GM10266 (cell line): ENCODE measurements at regions not wholly inside any gene's neighbourhood (a gene's known extent, or its start where the extent isn't known, plus 50 kb on each side); places are given as distances from the start of the nearest gene placed in this dataset.

Experiments used
- DNase-seq: peaks from one replicate; pipeline ENCODE4 v3.0.0; 2012; ENCODE audit errors: extremely low spot score
- TF ChIP-seq, protein P1 (sequence below): IDR thresholded peaks from 2 replicates; pipeline ENCODE4 v1.5.1; 2012; ENCODE audit warnings: mild to moderate bottlenecking, low read depth; ENCODE audit not compliant: control insufficient read depth, insufficient read depth; ENCODE audit errors: missing control alignments

DNA sequence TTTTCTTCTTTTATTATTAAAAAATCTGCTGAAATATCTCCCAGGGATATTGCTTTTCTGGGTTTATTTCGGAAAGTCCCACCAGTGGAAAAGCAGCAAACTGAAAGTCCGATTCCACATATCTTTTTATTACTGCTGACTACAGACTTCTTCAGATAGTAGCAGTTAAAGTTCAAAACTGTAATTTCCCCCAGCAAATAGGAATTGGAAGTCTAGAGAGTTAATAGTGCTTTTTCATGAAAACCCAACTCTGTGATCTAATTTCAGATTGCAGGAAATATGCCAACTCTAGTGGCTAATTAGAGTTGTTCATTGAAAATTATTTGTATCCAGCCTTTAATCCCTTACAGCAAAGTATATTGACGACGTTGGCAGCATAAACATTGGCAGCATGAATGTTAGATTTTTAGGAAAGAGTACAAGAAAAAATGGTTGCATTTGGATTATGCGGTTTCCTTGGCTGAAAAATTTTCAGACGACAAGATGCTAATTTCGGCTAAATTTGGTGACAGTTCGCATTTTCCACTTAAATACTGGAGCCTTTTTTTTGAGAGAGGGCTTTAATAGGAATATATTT lies 472.9 kb upstream of the CBLB start:
- no peak for DNase-seq
- TF ChIP-seq, protein P1, sequence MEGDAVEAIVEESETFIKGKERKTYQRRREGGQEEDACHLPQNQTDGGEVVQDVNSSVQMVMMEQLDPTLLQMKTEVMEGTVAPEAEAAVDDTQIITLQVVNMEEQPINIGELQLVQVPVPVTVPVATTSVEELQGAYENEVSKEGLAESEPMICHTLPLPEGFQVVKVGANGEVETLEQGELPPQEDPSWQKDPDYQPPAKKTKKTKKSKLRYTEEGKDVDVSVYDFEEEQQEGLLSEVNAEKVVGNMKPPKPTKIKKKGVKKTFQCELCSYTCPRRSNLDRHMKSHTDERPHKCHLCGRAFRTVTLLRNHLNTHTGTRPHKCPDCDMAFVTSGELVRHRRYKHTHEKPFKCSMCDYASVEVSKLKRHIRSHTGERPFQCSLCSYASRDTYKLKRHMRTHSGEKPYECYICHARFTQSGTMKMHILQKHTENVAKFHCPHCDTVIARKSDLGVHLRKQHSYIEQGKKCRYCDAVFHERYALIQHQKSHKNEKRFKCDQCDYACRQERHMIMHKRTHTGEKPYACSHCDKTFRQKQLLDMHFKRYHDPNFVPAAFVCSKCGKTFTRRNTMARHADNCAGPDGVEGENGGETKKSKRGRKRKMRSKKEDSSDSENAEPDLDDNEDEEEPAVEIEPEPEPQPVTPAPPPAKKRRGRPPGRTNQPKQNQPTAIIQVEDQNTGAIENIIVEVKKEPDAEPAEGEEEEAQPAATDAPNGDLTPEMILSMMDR = no peak

DNA sequence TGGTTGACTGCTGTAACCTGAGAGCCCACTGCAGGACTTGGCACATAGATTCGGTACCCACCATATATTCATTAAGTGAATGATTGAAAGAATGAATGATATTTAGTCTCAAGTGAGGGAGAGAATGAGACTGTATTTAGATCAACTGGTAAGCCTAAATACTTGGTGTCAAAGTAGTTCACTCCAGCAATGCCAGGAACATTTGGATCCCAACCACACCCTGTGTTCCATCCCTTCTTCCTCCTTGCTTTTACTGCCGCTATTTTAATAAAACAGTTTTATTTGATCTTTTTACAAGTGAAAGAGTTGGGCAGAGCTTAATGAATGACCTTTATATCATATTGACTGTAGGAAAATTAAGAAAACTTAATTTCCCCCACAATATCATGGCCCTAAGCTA lies 473.6 kb upstream of the CBLB start:
- TF ChIP-seq, protein P1 = no peak
- no peak for DNase-seq

DNA sequence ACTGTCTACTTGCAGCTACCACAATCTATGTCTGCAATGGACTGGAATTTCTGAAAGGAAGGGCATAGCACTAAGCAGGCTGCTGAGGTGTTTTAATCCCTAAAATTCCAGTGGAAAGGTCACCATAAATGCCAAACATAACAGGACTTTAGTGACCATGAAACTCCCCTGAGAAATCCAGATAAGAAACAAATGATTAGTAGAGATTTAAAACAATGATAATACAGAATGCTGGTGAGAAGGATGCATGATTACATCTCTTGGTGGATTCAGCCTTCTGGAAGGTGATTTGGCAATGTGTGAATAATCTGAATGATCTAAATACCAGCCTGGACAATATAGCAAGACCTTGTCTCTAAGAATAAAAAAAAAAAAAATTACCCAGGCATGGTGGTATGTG lies 475.0 kb upstream of the CBLB start:
- no peak for DNase-seq
- TF ChIP-seq, protein P1 = no peak

DNA sequence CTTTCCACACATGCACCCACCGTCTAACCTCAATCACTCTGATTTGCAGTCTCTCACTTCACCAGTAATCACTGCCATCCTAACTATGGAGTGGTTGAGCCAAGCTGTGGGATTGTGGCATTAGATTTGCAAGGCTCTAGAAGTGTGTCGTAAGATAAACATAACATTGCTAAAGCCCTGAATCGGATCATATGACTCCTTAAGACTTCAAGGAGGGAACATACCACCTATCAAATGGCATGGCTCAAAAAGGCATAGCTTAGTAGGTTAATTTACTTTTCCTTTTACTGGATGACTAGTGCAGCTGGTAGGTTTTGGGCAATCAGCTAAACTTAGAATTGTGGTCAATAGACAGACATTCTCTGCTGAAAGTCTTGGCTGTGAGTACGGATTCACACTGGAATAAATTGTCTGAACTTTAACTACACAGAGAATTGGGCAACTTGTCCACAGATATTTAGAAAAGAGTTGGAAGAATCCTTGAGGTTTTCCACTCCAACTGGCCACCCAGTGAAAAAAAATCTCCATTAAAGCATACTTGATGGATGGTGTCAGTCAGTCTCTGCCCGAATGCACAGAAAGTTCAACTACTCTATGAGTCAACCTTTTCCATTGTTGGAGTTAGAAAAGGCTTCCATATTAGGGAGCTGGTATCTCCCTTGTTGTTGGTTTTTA lies 476.7 kb upstream of the CBLB start:
- TF ChIP-seq, protein P1 = no peak
- DNase-seq = no peak

DNA sequence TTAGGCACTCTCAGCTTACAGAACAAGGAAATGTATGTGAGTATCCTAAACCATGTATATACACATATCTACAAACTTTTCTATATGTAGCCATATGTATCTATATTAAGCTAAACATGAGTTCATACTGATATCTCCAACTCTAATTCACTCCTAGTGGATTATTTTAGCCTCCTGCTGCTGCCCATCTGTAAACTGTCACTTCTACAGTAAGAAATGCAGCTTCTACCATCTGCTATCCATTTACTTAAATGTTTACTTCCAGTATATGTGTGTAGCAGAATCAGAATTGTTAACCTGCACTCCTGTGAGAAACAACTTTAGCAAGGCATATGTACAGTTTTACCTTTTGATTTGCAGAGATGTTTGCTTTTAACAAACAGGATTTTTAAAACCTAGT lies 478.5 kb upstream of the CBLB start:
- no peak for DNase-seq
- TF ChIP-seq, protein P1 = no peak

DNA sequence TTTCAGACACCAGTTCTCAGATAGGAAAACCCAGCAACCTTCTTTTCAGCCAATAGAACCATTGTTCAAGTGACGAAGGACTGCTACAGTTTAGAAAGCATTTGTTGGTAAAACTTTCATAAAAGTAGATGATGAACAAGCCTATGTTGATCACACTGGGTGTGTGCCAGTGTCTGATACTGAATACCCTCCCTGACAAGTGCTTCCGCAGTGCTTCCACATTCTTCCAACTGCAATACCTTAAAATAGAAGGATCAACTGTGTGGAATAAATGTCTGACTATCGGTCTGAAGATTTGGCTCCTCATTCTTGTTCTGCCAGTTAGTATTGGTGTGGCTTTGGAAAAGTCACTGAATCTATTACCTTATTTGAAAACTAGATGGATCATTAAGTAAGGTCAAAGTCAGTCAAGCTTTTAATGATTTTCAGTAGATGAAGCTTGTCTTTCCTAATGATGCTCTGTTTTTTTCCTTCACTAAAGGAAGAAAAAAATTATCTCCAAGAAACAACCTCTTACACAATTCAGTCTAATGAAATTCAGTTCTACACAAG lies 479.4 kb upstream of the CBLB start:
- TF ChIP-seq, protein P1 = no peak
- no peak for DNase-seq

DNA sequence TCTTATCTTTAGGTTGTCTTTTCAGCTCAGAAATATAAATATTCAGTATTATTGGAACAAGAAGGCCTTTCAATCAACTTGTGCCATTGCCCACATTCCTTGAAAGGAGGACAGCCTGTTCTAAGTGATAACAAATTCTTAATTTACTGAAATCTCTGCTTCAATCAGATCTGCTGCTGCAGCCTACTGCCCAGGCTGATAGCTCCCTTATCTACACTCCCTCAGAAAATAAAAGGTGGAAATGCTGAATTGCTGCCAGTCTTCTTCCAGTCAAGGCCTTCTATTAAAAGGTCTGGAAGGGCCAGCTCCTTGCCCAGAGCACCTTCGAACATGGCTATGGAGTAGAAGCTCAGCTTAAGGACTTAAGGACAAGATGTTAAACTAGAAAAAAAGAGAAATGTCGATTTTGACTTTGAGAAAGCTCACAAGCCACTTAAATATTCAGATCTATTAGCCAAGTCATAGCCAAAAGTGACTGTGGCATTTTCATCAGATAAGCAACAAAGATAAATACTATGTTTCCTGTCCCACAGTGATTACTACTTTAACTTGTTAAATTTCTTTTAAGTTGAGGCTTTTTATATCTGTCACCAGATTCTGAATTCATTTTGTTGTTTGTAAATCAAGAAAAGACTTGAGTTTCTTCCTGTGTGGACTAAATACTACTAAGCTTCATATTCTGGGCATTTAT lies 480.5 kb upstream of the CBLB start:
- TF ChIP-seq, protein P1 = no peak
- DNase-seq = no peak
